ENCODE measurements at regions not wholly inside any gene's neighbourhood (a gene's known extent, or its start where the extent isn't known, plus 50 kb on each side); places are given as distances from the start of the nearest gene placed in this dataset.

- CTCF ChIA-PET: no interaction called here
- H3K27ac Mint-ChIP-seq: no peak overlapping the region
Observed at GRCh38 chr9:108180541-108180940, 675.2 kb downstream of the ACTL7B start.

GRCh38 chr9:108178318-108178717 is 677.5 kb downstream of the ACTL7B start:
- DNase-seq: no peak
- Mint-ChIP-seq H3K27ac (no peak overlapping the region), H3K9me3 (peaks cover 11% of the 10 kb centered on the region), H3K27me3 (no peaks in the 10 kb centered on the region), H3K36me3 (no peaks in the 10 kb centered on the region), H3K4me1 (ENCODE audit: low read depth) (no peaks in the 10 kb centered on the region), H3K4me3 (no peak overlapping the region)
- POLR2A ChIA-PET: no interaction called here
- intact Hi-C loops (cut with micrococcal nuclease): no loop called here
- CTCF ChIA-PET: no interaction called here

More at GRCh38 chr9:108180541-108180940, 675.2 kb downstream of the ACTL7B start:
- H3K4me1 Mint-ChIP-seq (ENCODE audit: low read depth): no peaks in the 10 kb centered on the region
- intact Hi-C loops (cut with micrococcal nuclease): no loop called here
- no peaks in the 10 kb centered on the region for H3K27me3 Mint-ChIP-seq
- DNase-seq: no peak
- H3K36me3 Mint-ChIP-seq: no peaks in the 10 kb centered on the region
- POLR2A ChIA-PET: no interaction called here
- H3K9me3 Mint-ChIP-seq: peaks cover 13% of the 10 kb centered on the region
- no peak overlapping the region for H3K4me3 Mint-ChIP-seq

- Mint-ChIP-seq H3K36me3 (no peaks in the 10 kb centered on the region), H3K27ac (no peak overlapping the region), H3K4me1 (ENCODE audit: low read depth) (no peaks in the 10 kb centered on the region), H3K27me3 (no peaks in the 10 kb centered on the region), H3K4me3 (no peak overlapping the region), H3K9me3 (peaks cover 12% of the 10 kb centered on the region)
- intact Hi-C loops (cut with micrococcal nuclease): no loop called here
- no peak for DNase-seq
- ChIA-PET POLR2A (no interaction called here), CTCF (no interaction called here)
Observed at GRCh38 chr9:108168236-108168850, 678.8 kb upstream of the KLF4 start.

GRCh38 chr9:108167136-108167900 is 677.7 kb upstream of the KLF4 start:
- CTCF ChIA-PET: no interaction called here
- H3K36me3 Mint-ChIP-seq: no peaks in the 10 kb centered on the region

GRCh38 chr9:108166519-108166918 is 677.0 kb upstream of the KLF4 start:
- no peak overlapping the region for H3K4me3 Mint-ChIP-seq
- no peaks in the 10 kb centered on the region for H3K4me1 Mint-ChIP-seq (ENCODE audit: low read depth)
- H3K36me3 Mint-ChIP-seq: no peaks in the 10 kb centered on the region
- H3K27ac Mint-ChIP-seq: no peak overlapping the region
- ChIA-PET POLR2A (no interaction called here), CTCF (no interaction called here)
- DNase-seq: no peak
- H3K27me3 Mint-ChIP-seq: no peaks in the 10 kb centered on the region
- H3K9me3 Mint-ChIP-seq: peaks cover 12% of the 10 kb centered on the region
- intact Hi-C loops (cut with micrococcal nuclease): no loop called here

More at GRCh38 chr9:108167136-108167900, 677.7 kb upstream of the KLF4 start:
- Mint-ChIP-seq H3K27ac (no peak overlapping the region), H3K4me3 (no peak overlapping the region), H3K9me3 (peaks cover 12% of the 10 kb centered on the region), H3K4me1 (ENCODE audit: low read depth) (no peaks in the 10 kb centered on the region), H3K27me3 (no peaks in the 10 kb centered on the region)
- intact Hi-C loops (cut with micrococcal nuclease): no loop called here
- POLR2A ChIA-PET: no interaction called here
- no peak for DNase-seq

GRCh38 chr9:108163321-108164005 is 673.9 kb upstream of the KLF4 start:
- intact Hi-C loops (cut with micrococcal nuclease): no loop called here
- no peaks in the 10 kb centered on the region for H3K36me3 Mint-ChIP-seq
- no peak overlapping the region for H3K27ac Mint-ChIP-seq

GRCh38 chr9:108162664-108163063 is 673.1 kb upstream of the KLF4 start:
- Mint-ChIP-seq H3K27ac (no peak overlapping the region), H3K27me3 (no peaks in the 10 kb centered on the region), H3K36me3 (no peaks in the 10 kb centered on the region), H3K9me3 (peaks cover 7% of the 10 kb centered on the region), H3K4me1 (ENCODE audit: low read depth) (no peaks in the 10 kb centered on the region), H3K4me3 (no peak overlapping the region)
- ChIA-PET POLR2A (no interaction called here), CTCF (no interaction called here)
- intact Hi-C loops (cut with micrococcal nuclease): no loop called here
- no peak for DNase-seq

More at GRCh38 chr9:108163321-108164005, 673.9 kb upstream of the KLF4 start:
- H3K4me1 Mint-ChIP-seq (ENCODE audit: low read depth): no peaks in the 10 kb centered on the region
- no peak for DNase-seq
- no peaks in the 10 kb centered on the region for H3K27me3 Mint-ChIP-seq
- no peak overlapping the region for H3K4me3 Mint-ChIP-seq
- H3K9me3 Mint-ChIP-seq: peaks cover 7% of the 10 kb centered on the region
- ChIA-PET CTCF (no interaction called here), POLR2A (no interaction called here)

- no peak for DNase-seq
- Mint-ChIP-seq H3K36me3 (no peaks in the 10 kb centered on the region), H3K4me1 (ENCODE audit: low read depth) (no peaks in the 10 kb centered on the region), H3K9me3 (peaks cover 7% of the 10 kb centered on the region), H3K4me3 (no peak overlapping the region), H3K27ac (no peak overlapping the region), H3K27me3 (no peaks in the 10 kb centered on the region)
- intact Hi-C loops (cut with micrococcal nuclease): no loop called here
- CTCF ChIA-PET: no interaction called here
- POLR2A ChIA-PET: no interaction called here
Observed at GRCh38 chr9:108161503-108161902, 671.9 kb upstream of the KLF4 start.

- Mint-ChIP-seq H3K9me3 (peaks cover 7% of the 10 kb centered on the region), H3K4me3 (no peak overlapping the region), H3K4me1 (ENCODE audit: low read depth) (no peaks in the 10 kb centered on the region), H3K27me3 (no peaks in the 10 kb centered on the region), H3K36me3 (no peaks in the 10 kb centered on the region), H3K27ac (no peak overlapping the region)
- ChIA-PET CTCF (no interaction called here), POLR2A (no interaction called here)
- DNase-seq: no peak
- intact Hi-C loops (cut with micrococcal nuclease): no loop called here
Observed at GRCh38 chr9:108160706-108161355, 671.3 kb upstream of the KLF4 start.

GRCh38 chr9:108160039-108160438 is 670.5 kb upstream of the KLF4 start:
- Mint-ChIP-seq H3K36me3 (no peaks in the 10 kb centered on the region), H3K27me3 (no peaks in the 10 kb centered on the region), H3K4me3 (no peak overlapping the region), H3K4me1 (ENCODE audit: low read depth) (no peaks in the 10 kb centered on the region), H3K27ac (no peak overlapping the region), H3K9me3 (peaks cover 6% of the 10 kb centered on the region)
- no peak for DNase-seq
- intact Hi-C loops (cut with micrococcal nuclease): no loop called here
- CTCF ChIA-PET: no interaction called here
- POLR2A ChIA-PET: no interaction called here

- peaks cover 2% of the 10 kb centered on the region for H3K9me3 Mint-ChIP-seq
- no peak for DNase-seq
- intact Hi-C loops (cut with micrococcal nuclease): no loop called here
- H3K4me1 Mint-ChIP-seq (ENCODE audit: low read depth): no peaks in the 10 kb centered on the region
- H3K27ac Mint-ChIP-seq: no peak overlapping the region
- H3K4me3 Mint-ChIP-seq: no peak overlapping the region
- no peaks in the 10 kb centered on the region for H3K36me3 Mint-ChIP-seq
- ChIA-PET POLR2A (no interaction called here), CTCF (no interaction called here)
- no peaks in the 10 kb centered on the region for H3K27me3 Mint-ChIP-seq
Observed at GRCh38 chr9:108158236-108158995, 668.8 kb upstream of the KLF4 start.
